K562 (cell line): ENCODE measurements at regions not wholly inside any gene's neighbourhood (a gene's known extent, or its start where the extent isn't known, plus 50 kb on each side); places are given as distances from the start of the nearest gene placed in this dataset.

ENCODE experiments used
- ATAC-seq: fragments of 200-7000 bp; cut with Tn5 transposase; 3 replicates; pipeline ENCODE4 v1.9.1; 2020; ENCODE audit warnings: moderate library complexity
- BruUV-seq: library from RNA; stranded (reverse); fragments of 400-500 nt; replicated peaks from 2 replicates; lab custom pipeline; 2021; lab: Mats Ljungman, UMichigan
- CTCF ChIA-PET: fragments of 300-600 bp; formaldehyde crosslinking; extraction: SDS; loops from one replicate; lab custom pipeline; 2021; ENCODE audit warnings: low intra/inter-chr PET ratio; lab: Yijun Ruan, JAX
- POLR2A ChIA-PET: fragments of 300-600, 350-650 bp; sonication (Branson Sonifier 250); formaldehyde crosslinking; extraction: SDS; loops from one replicate; lab custom pipeline; 2021; ENCODE audit warnings: antibody characterized with exemption, inconsistent platforms; lab: Yijun Ruan, JAX
- DNase-seq, 4 experiments: peaks; one replicate each; pipeline versions ENCODE4 v3.0.0 to v3.0.0-alpha.2; 2011 to 2018; ENCODE audit warnings: low spot score in 3 of 4, mixed read lengths in 3 of 4; ENCODE audit errors: extremely low read depth in 1 of 4
- FAIRE-seq: peaks from 2 replicates; lab custom pipeline; 2011; peaks lifted over from hg19 to GRCh38; lab: Jason Lieb, UNC
- H2AFZ ChIP-seq: 2 replicates; pipeline ENCODE4 v1.6.0; 2011; ENCODE audit warnings: low read depth, low read length, control low read depth, inconsistent platforms
- H3K27ac ChIP-seq: fragments of 200-600 bp; 3 replicates; pipeline ENCODE4 v1.8.0; 2011; ENCODE audit warnings: low read depth, mild to moderate bottlenecking, control low read depth, inconsistent platforms, low read length, moderate library complexity, mixed read lengths; ENCODE audit errors: extremely low read depth
- H3K27me3 ChIP-seq, 2 experiments: fragments of 300-600 bp in 1 of 2; 2 replicates in 1 of 2; 3 replicates in 1 of 2; pipeline versions ENCODE4 v1.6.0 to v1.8.0; 2011; ENCODE audit warnings: inconsistent platforms in 2 of 2, low read length in 2 of 2, mild to moderate bottlenecking in 1 of 2, mixed read lengths in 1 of 2, moderate library complexity in 1 of 2; ENCODE audit not compliant: control insufficient read depth in 2 of 2, insufficient read depth in 2 of 2
- H3K36me3 ChIP-seq: fragments of 300-600 bp; 3 replicates; pipeline ENCODE4 v1.8.0; 2011; ENCODE audit warnings: mild to moderate bottlenecking, low read length, inconsistent platforms; ENCODE audit not compliant: control insufficient read depth, insufficient read depth
- H3K4me1 ChIP-seq, 2 experiments: fragments of 200-600 bp in 1 of 2; replicated peaks in 1 of 2; 2 replicates in 1 of 2; 3 replicates in 1 of 2; pipeline versions ENCODE4 v1.5.1 to v1.8.0; 2011; ENCODE audit warnings: inconsistent platforms in 2 of 2, low read length in 2 of 2, mild to moderate bottlenecking in 1 of 2, mixed read lengths in 1 of 2, moderate library complexity in 1 of 2; ENCODE audit not compliant: control insufficient read depth in 2 of 2, insufficient read depth in 2 of 2
- H3K4me2 ChIP-seq: 2 replicates; pipeline ENCODE4 v1.6.1; 2011; ENCODE audit warnings: low read length, control low read depth, inconsistent platforms, mixed read lengths; ENCODE audit not compliant: insufficient read depth
- H3K4me3 ChIP-seq: fragments of 200-600 bp; sonication (generic), shearing (Covaris generic); 2 replicates; pipeline ENCODE4 v1.5.1; 2016; ENCODE audit warnings: control low read depth, inconsistent platforms
- H3K79me2 ChIP-seq: fragments of 200-600 bp; 3 replicates; pipeline ENCODE4 v1.8.0; 2011; ENCODE audit warnings: low read length, inconsistent platforms; ENCODE audit not compliant: control insufficient read depth, insufficient read depth
- H3K9ac ChIP-seq, 2 experiments: 2 replicates each; pipeline versions ENCODE4 v1.6.0 to v1.6.1; 2011; ENCODE audit warnings: low read depth in 2 of 2, low read length in 2 of 2, control low read depth in 1 of 2, inconsistent platforms in 1 of 2, mild to moderate bottlenecking in 1 of 2, mixed read lengths in 1 of 2; ENCODE audit not compliant: insufficient read depth in 1 of 2
- H3K9me1 ChIP-seq: one replicate; pipeline ENCODE4 v1.6.0; 2011; ENCODE audit warnings: inconsistent platforms, mild to moderate bottlenecking, low read length, moderate library complexity; ENCODE audit not compliant: control insufficient read depth, insufficient read depth
- H3K9me3 ChIP-seq: replicated peaks from 2 replicates; pipeline ENCODE4 v1.5.1; 2011; ENCODE audit warnings: low read depth, low read length, inconsistent platforms; ENCODE audit not compliant: control insufficient read depth, insufficient read depth
- H4K20me1 ChIP-seq: replicated peaks from 2 replicates; pipeline ENCODE4 v1.6.1; 2011; ENCODE audit warnings: low read length, inconsistent platforms, mixed read lengths; ENCODE audit not compliant: control insufficient read depth, insufficient read depth
- ATF7 ChIP-seq: fragments of 450-650 bp; IDR thresholded peaks from 2 replicates; pipeline ENCODE4 v1.7.1; 2014; ENCODE audit warnings: mild to moderate bottlenecking, moderate library complexity
- CHAMP1 ChIP-seq: fragments of 450-650 bp; IDR thresholded peaks from 2 replicates; pipeline ENCODE4 v1.6.1; 2016; ENCODE audit warnings: mild to moderate bottlenecking
- DPF2 ChIP-seq: fragments of 450-650 bp; IDR thresholded peaks from 2 replicates; pipeline ENCODE4 v1.6.1; 2016
- E2F6 ChIP-seq, 2 experiments: IDR thresholded peaks; 2 replicates each; pipeline ENCODE4 v1.6.1; 2011; ENCODE audit warnings: borderline replicate concordance in 1 of 2, control low read depth in 1 of 2, low read depth in 1 of 2, low read length in 1 of 2, mild to moderate bottlenecking in 1 of 2, mixed read lengths in 1 of 2, moderate library complexity in 1 of 2; ENCODE audit not compliant: insufficient read depth in 1 of 2, insufficient read length in 1 of 2, poor library complexity in 1 of 2, severe bottlenecking in 1 of 2; ENCODE audit errors: extremely low read depth in 1 of 2
- HEY1 ChIP-seq: fragments of 250-450 bp; sonication (Bioruptor Pico); IDR thresholded peaks from 2 replicates; pipeline ENCODE4 v1.5.0; 2020; ENCODE audit warnings: mild to moderate bottlenecking, moderate library complexity, borderline replicate concordance
- MEF2D ChIP-seq: conservative IDR thresholded peaks from 2 replicates; pipeline ENCODE4 v1.6.1; 2016; ENCODE audit warnings: low read depth, missing genetic modification characterization, missing compliant biosample characterization
- NFIC ChIP-seq: fragments of 450-650 bp; IDR thresholded peaks from 2 replicates; pipeline ENCODE4 v1.6.1; 2017; ENCODE audit warnings: mild to moderate bottlenecking, inconsistent platforms
- NR0B1 ChIP-seq: fragments of 450-650 bp; IDR thresholded peaks from one replicate; pipeline ENCODE4 v1.6.1; 2018; ENCODE audit warnings: mild to moderate bottlenecking, moderate library complexity; ENCODE audit not compliant: partially characterized antibody
- NUFIP1 ChIP-seq: fragments of 450-650 bp; IDR thresholded peaks from 2 replicates; pipeline ENCODE4 v1.6.1; 2018; ENCODE audit not compliant: partially characterized antibody
- POLR2AphosphoS5 ChIP-seq: IDR thresholded peaks from 2 replicates; pipeline ENCODE4 v1.6.1; 2011; ENCODE audit warnings: mild to moderate bottlenecking, low read depth, low read length, moderate library complexity; ENCODE audit not compliant: control insufficient read depth, insufficient read depth
- PTTG1 ChIP-seq: fragments of 450-650 bp; IDR thresholded peaks from 2 replicates; pipeline ENCODE4 v1.6.1; 2016; ENCODE audit warnings: low read depth, mild to moderate bottlenecking, missing genetic modification characterization, missing compliant biosample characterization
- SIN3A ChIP-seq, 2 experiments: fragments of 150-350 bp in 1 of 2; IDR thresholded peaks; 2 replicates each; pipeline ENCODE4 v1.6.1; 2011 to 2016; ENCODE audit warnings: borderline replicate concordance in 2 of 2, low read depth in 2 of 2, low read length in 2 of 2, mild to moderate bottlenecking in 2 of 2, moderate library complexity in 2 of 2; ENCODE audit not compliant: control insufficient read depth in 1 of 2
- TCF3 ChIP-seq: sonication (generic); formaldehyde crosslinking; IDR thresholded peaks from 2 replicates; pipeline ENCODE4 v1.4.0; 2020; ENCODE audit warnings: mild to moderate bottlenecking, missing genetic modification reagents
- TRIM28 ChIP-seq: fragments of 450-650 bp; IDR thresholded peaks from 2 replicates; pipeline ENCODE4 v1.6.1; 2017
- XRCC4 ChIP-seq: IDR thresholded peaks from one replicate; pipeline ENCODE4 v1.6.1; 2011; ENCODE audit not compliant: insufficient read depth, insufficient read length; ENCODE audit errors: extremely low read depth
- ZNF143 ChIP-seq: sonication (generic); formaldehyde crosslinking; IDR thresholded peaks from 2 replicates; pipeline ENCODE4 v1.9.0; 2022; ENCODE audit warnings: mild to moderate bottlenecking, missing genetic modification reagents
- ZNF165 ChIP-seq: fragments of 250-450 bp; sonication (Bioruptor Pico); IDR thresholded peaks from 2 replicates; pipeline ENCODE4 v1.4.0; 2020; ENCODE audit warnings: borderline replicate concordance
- ZNF197 ChIP-seq: fragments of 200-800 bp; sonication (Bioruptor generic); IDR thresholded peaks from 2 replicates; pipeline ENCODE4 v1.6.1; 2016; ENCODE audit warnings: low read depth, missing genetic modification characterization, missing compliant biosample characterization
- WGBS: fragments of 100-300 bp; shearing (Covaris generic); methylation state at CpG from one replicate; pipeline ENCODE4 v1.1.6; 2016; ENCODE audit warnings: low coverage, mixed read lengths; ENCODE audit not compliant: insufficient coverage; ENCODE audit errors: missing lambda C conversion rate; 5-methylcytosine and 5-hydroxymethylcytosine counted together
- in situ Hi-C: fragments of 300-500 bp; cut with MboI; formaldehyde crosslinking; loops from 4 replicates; pipeline ENCODE4 v1.15.0; 2018; ENCODE audit warnings: inconsistent platforms, mixed read lengths
- intact Hi-C: fragments of 100-400 bp; cut with micrococcal nuclease; formaldehyde crosslinking; loops from 2 replicates; pipeline ENCODE4 v1.14.2; 2022

- Histone ChIP-seq H4K20me1 (no peaks in the 10 kb centered on the region), H3K27me3 (peaks cover 0 to 5% of the 10 kb centered on the region in 2 experiments; a peak in 2 of 5 replicates), H3K9me3 (no peaks in the 10 kb centered on the region; the same call in 1 of the 2 replicates), H2AFZ (no peak overlapping the region), H3K36me3 (no peaks in the 10 kb centered on the region), H3K9me1 (no peaks in the 10 kb centered on the region), H3K4me3 (no peak overlapping the region), H3K27ac (no peak overlapping the region), H3K9ac (no peak overlapping the region), H3K4me2 (no peak overlapping the region), H3K4me1 (no peaks in the 10 kb centered on the region), H3K79me2 (no peaks in the 10 kb centered on the region)
- FAIRE-seq: no peak
- ATAC-seq: no peak
- ChIA-PET CTCF (interaction anchor here (0.6 kb wide), 1 partner anchor 668 kb away, joined by 4 read pairs; no protein-coding TSS in a partner anchor), POLR2A (no interaction called here)
- BruUV-seq: no TSS peak
- no peak for DNase-seq
- in situ Hi-C loops: no loop called here
- TF ChIP-seq PTTG1 (no peak), MEF2D (tag) (no peak), NFIC (no peak), ATF7 (no peak), ZNF197 (CRISPR knock-in tag) (no peak), NR0B1 (no peak), ZNF143 (CRISPR knock-in tag) (no peak), CHAMP1 (no peak), HEY1 (CRISPR knock-in tag) (no peak), TRIM28 (no peak), XRCC4 (no peak), DPF2 (no peak), TCF3 (CRISPR knock-in tag) (no peak), ZNF165 (no peak), SIN3A (IDR thresholded peaks at IDR 0.05; ENCODE audit: borderline replicate concordance in 2 of 2, control insufficient read depth in 1 of 2, low read depth in 2 of 2, low read length in 2 of 2) (no peak), POLR2AphosphoS5 (no peak), E2F6 (IDR thresholded peaks at IDR 0.05; ENCODE audit: borderline replicate concordance in 1 of 2, extremely low read depth in 1 of 2, insufficient read depth in 1 of 2, insufficient read length in 1 of 2, low read depth in 1 of 2, low read length in 1 of 2, poor library complexity in 1 of 2, severe bottlenecking in 1 of 2) (no peak), NUFIP1 (no peak)
- intact Hi-C loops: no loop called here
- 78% methylated on average over 10 of the region's 10 CpGs for WGBS
Measured at GRCh38 chr7:27423821-27424220, 181.2 kb downstream of the EVX1 start.
